GM12892 (cell line): ENCODE measurements at regions not wholly inside any gene's neighbourhood (a gene's known extent, or its start where the extent isn't known, plus 50 kb on each side); places are given as distances from the start of the nearest gene placed in this dataset.

Experiments
- POLR2A ChIP-seq: IDR thresholded peaks from 2 replicates; pipeline ENCODE4 v1.6.1; 2011; ENCODE audit warnings: low read depth, low read length, control low read depth
- POLR2AphosphoS5 ChIP-seq: IDR thresholded peaks from 2 replicates; pipeline ENCODE4 v1.6.1; 2011; ENCODE audit warnings: low read depth, low read length, control low read depth

GRCh38 chr7:115113776-115114175 is 191.9 kb downstream of the MDFIC start:
- TF ChIP-seq POLR2AphosphoS5 (no peak), POLR2A (no peak)
